ENCODE measurements at regions not wholly inside any gene's neighbourhood (a gene's known extent, or its start where the extent isn't known, plus 50 kb on each side); places are given as distances from the start of the nearest gene placed in this dataset.

- TF ChIP-seq, protein P1, sequence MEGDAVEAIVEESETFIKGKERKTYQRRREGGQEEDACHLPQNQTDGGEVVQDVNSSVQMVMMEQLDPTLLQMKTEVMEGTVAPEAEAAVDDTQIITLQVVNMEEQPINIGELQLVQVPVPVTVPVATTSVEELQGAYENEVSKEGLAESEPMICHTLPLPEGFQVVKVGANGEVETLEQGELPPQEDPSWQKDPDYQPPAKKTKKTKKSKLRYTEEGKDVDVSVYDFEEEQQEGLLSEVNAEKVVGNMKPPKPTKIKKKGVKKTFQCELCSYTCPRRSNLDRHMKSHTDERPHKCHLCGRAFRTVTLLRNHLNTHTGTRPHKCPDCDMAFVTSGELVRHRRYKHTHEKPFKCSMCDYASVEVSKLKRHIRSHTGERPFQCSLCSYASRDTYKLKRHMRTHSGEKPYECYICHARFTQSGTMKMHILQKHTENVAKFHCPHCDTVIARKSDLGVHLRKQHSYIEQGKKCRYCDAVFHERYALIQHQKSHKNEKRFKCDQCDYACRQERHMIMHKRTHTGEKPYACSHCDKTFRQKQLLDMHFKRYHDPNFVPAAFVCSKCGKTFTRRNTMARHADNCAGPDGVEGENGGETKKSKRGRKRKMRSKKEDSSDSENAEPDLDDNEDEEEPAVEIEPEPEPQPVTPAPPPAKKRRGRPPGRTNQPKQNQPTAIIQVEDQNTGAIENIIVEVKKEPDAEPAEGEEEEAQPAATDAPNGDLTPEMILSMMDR (IDR thresholded peaks at IDR 0.05; ENCODE audit: control insufficient read depth, extremely low read depth, insufficient read depth): no peak
- H3K4me3 ChIP-seq (ENCODE audit: low read depth, low read length): no peak overlapping the region
- DNase-seq (ENCODE audit: low read depth): no peak
Measured at GRCh38 chr6:6716998-6717763, 128.7 kb downstream of the LY86 start.

GRCh38 chr6:6717953-6718352 lies 129.4 kb downstream of the LY86 start:
- TF ChIP-seq, protein P1 (IDR thresholded peaks at IDR 0.05; ENCODE audit: control insufficient read depth, extremely low read depth, insufficient read depth): no peak
- H3K4me3 ChIP-seq (ENCODE audit: low read depth, low read length): no peak overlapping the region
- DNase-seq (ENCODE audit: low read depth): no peak

DNA sequence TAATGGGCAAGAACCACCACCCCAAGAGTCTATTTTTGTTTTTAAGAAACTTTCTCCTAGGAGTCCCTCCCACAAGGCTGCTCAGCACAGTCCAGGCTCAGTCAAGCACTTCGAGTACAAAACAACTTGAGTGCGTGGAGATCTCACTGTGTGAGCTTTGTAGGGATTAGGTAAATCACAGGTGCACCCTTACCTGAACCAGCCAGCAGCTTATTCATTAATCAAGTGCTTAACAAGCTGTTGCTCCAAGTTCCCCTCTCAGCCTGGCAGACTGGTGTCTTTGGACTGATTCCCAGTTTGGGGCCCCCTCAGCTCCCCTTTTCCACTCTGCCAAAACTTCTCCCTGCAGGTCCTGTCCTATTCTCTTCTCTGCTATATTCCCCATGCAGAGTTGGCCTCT lies 133.1 kb downstream of the LY86 start:
- TF ChIP-seq, protein P1 (IDR thresholded peaks at IDR 0.05; ENCODE audit: control insufficient read depth, extremely low read depth, insufficient read depth): no peak
- no peak for DNase-seq (ENCODE audit: low read depth)
- no peak overlapping the region for H3K4me3 ChIP-seq (ENCODE audit: low read depth, low read length)

DNA sequence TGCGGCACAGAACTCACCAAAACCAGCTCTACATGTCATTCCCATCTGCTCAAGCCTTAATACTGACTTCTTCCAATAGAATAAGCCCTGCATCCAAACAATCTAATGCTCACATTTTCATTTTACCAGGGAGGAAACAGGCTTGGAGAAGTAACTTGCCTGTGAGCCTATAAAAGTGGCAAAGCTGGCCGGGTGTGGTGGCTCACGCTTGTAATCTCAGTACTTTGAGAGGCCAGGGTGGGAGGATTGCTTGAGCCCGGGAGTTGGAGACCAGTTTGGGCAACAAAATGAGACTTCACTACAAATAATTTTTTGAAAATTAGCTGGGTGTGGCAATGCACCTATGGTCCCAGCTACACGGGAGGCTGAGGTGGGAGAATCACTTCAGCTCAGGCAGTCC lies 133.7 kb downstream of the LY86 start:
- TF ChIP-seq, protein P1 (IDR thresholded peaks at IDR 0.05; ENCODE audit: control insufficient read depth, extremely low read depth, insufficient read depth): no peak
- no peak for DNase-seq (ENCODE audit: low read depth)
- H3K4me3 ChIP-seq (ENCODE audit: low read depth, low read length): no peak overlapping the region

GRCh38 chr6:6723361-6723760 lies 134.8 kb downstream of the LY86 start:
- TF ChIP-seq, protein P1 (IDR thresholded peaks at IDR 0.05; ENCODE audit: control insufficient read depth, extremely low read depth, insufficient read depth): no peak
- DNase-seq (ENCODE audit: low read depth): no peak
- H3K4me3 ChIP-seq (ENCODE audit: low read depth, low read length): no peak overlapping the region

DNA sequence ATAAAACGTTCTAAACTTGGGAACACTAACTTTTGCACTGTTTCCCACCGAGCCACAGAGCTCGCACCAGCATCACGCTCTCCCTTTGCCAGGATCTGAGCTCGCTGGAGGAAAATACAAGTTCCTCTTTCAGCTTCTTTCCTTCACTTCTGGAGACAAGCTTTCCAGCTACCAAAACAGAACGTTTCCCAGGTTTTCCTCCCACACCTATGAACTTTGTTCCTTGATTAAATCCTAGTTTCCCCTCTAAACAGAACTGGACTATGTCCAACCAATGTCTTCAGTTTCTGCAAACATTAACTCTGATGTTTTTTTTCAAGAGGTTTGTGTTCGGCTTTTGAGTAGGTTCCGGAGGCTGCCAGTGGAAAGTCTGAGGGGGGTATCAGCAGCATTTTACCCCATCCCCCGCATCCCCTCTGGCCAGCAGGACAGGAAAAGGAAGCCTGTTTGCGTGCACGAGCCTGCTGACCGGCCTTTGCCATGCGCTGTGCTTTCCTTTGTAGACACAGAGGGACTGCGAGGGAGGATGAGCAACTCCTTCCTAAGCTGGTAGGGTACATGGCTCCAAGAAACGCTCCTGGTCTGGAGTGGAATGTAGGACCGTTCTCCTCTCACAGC lies 135.5 kb downstream of the LY86 start:
- no peak for DNase-seq (ENCODE audit: low read depth)
- no peak overlapping the region for H3K4me3 ChIP-seq (ENCODE audit: low read depth, low read length)

More for the DNA sequence above, 135.5 kb downstream of the LY86 start:
- TF ChIP-seq, protein P1 (IDR thresholded peaks at IDR 0.05; ENCODE audit: control insufficient read depth, extremely low read depth, insufficient read depth): no peak

Data from LNCaP clone FGC (cell line).